ENCODE measurements at regions not wholly inside any gene's neighbourhood (a gene's known extent, or its start where the extent isn't known, plus 50 kb on each side); places are given as distances from the start of the nearest gene placed in this dataset.
"Not testable (repeated sequence)": the region's sequence is repeated elsewhere in the genome, so short reads cannot be mapped to it uniquely, and the experiment has no call there.

DNA sequence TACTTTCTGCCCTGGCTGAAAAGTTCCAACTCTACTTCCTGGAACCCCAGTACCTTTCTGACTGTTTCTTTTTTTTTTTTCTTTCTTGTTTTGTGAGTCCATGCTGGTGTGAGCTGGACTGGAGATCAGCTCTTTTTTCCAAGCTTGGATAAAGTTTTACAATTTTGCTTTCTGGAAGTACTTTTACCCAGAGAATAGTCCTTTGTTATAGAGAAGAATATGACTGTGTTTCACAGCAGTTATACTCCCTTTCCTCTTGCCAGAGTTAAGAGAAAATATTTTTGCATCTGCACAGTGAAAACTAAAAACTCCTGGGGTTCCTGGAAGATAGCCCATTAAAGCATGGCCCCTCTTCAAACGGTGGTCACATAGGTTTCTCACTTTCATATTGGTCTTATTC is 1100.6 kb downstream of the OTOL1 start:
- in situ Hi-C loops (cut with HindIII; ENCODE audit: low sequenced_read_pairs), result no loop called here

DNA sequence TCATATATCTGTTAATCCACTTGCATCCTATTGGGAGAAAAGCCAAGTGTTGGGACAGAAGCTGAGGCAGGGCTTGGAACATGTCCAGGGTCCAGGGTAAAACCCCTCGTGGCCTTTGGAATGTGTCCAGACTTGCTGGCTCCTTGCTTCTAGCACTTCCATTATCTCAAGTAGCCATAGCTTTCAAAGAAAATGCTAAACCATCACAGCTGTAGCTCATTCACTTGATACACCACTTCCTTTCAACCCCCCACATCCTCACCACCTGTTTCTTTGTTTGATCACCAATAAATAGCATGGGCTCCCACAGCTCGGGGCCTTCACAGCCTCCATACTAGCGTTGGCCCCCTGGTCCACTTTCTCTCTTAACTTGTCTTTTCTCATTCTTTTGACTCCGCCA is 1101.9 kb downstream of the OTOL1 start:
- in situ Hi-C loops (cut with HindIII; ENCODE audit: low sequenced_read_pairs), result not testable (repeated sequence)

DNA sequence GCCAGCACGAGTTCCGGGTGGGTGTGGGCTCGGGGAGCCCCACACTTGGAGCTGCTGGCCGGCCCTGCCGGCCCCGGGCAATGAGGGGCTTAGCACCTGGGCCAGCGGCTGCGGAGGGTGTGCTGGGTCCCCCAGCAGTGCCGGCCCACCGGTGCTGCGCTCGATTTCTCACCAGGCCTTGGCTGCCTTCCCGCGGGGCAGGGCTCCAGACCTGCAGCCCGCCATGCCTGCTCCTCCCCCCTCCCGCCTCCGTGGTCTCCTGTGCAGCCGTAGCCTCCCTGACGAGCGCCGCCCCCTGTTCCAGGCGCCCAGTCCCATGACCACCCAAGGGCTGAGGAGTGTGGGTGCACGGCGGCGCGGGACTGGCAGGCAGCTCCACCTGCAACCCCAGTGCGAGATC is 1103.1 kb downstream of the OTOL1 start:
- in situ Hi-C loops (cut with HindIII; ENCODE audit: low sequenced_read_pairs), result not testable (repeated sequence)

- in situ Hi-C loops (cut with HindIII; ENCODE audit: low sequenced_read_pairs), result no loop called here
Observed at GRCh38 chr3:162601101-162601670, 1104.6 kb downstream of the OTOL1 start.

DNA sequence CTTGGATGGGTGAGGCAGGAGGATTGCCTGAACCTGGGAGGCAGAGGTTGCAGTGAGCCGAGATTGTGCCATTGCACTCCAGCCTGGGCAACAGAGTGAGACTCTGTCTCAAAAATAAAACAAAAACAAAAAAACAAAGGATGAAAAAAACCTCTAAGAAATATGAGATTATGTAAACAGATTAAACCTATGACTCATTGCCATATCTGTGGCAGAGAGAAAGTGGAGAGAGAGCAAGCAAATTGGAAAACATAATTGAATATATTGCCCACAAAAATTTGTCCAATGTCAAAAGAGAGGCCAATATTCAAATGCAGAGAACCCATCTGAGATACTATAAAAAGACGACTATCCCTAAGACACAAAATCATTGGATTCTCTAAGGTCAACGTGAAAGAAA is 1106.0 kb downstream of the OTOL1 start:
- in situ Hi-C loops (cut with HindIII; ENCODE audit: low sequenced_read_pairs), result no loop called here

- in situ Hi-C loops (cut with HindIII; ENCODE audit: low sequenced_read_pairs), result no loop called here
Observed at GRCh38 chr3:162605651-162606204, 1109.1 kb downstream of the OTOL1 start.

DNA sequence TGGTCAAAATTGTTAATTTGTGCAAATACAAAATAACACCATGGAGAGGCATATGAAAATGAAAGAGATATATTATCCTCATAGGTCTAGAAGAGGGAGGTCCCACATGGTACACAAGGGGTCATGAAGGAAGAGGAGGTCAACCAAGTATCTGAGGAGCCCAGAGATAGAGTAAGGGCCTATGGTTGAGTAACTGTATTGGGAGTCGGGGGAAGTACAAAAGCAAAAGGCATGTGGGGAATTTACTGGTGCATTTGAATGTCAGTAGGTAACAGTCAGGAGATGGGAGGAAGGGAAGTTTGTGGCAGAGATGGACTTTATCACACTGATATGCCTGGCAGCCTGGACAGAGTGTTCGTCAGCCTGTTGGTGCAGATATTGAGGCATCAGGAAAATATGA is 1113.7 kb downstream of the OTOL1 start:
- in situ Hi-C loops (cut with HindIII; ENCODE audit: low sequenced_read_pairs), result no loop called here

GRCh38 chr3:162612991-162613390 is 1116.4 kb downstream of the OTOL1 start:
- in situ Hi-C loops (cut with HindIII; ENCODE audit: low sequenced_read_pairs), result no loop called here

DNA sequence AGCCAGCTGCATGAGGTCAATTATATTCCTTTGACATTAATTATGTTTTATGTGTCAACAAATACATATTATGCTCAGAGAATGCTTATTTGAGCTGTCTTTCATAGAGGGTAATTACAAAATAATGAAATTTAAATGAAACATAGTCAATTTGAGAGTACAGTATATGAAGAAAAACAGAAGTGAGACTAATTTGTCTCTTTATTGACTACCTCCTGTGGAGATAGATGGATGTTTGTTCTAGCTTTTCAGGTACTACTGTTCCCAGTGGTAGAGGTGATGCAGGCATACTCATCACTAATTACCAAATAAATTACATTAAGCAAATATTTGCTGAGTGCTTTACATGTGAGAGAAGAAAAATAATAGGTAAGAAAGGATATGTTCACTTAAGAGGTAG is 1129.6 kb downstream of the OTOL1 start:
- in situ Hi-C loops (cut with HindIII; ENCODE audit: low sequenced_read_pairs), result no loop called here

DNA sequence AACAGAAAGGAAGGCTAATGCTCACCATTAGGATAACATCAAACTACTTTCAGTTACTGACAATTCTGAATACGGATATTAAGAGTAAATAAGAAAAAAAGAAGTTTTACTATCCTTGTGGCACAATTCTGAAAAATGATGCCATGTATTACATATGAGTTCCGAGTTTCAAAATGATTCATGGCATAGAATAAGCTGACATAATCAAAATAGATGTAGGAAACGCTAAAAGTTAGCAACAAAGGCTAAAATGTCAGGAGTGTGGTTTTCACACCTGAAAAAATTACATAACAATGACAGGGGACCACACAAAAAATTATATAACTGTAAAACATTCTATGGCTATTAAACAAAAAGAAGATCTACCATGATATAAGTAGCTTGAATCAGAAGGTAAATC is 1131.9 kb downstream of the OTOL1 start:
- in situ Hi-C loops (cut with HindIII; ENCODE audit: low sequenced_read_pairs), result no loop called here

DNA sequence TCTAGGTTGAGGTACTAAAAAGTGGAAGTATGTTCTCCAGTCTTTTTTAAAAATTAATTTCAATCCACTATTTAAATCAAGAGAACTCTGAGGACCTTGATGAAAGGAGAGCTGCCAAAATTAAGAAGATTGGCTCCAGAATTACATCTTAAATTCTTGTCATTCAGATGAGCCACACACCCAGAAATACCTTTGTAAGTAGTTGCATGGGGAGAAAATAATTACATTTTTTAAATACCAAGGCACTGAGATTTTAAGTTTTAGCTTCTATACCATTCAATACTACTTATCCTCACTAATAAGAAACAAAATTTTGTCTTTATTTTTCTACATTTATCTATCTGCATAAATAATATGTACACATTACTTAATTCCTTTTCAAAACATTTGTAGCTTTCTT is 1132.8 kb downstream of the OTOL1 start:
- in situ Hi-C loops (cut with HindIII; ENCODE audit: low sequenced_read_pairs), result no loop called here

DNA sequence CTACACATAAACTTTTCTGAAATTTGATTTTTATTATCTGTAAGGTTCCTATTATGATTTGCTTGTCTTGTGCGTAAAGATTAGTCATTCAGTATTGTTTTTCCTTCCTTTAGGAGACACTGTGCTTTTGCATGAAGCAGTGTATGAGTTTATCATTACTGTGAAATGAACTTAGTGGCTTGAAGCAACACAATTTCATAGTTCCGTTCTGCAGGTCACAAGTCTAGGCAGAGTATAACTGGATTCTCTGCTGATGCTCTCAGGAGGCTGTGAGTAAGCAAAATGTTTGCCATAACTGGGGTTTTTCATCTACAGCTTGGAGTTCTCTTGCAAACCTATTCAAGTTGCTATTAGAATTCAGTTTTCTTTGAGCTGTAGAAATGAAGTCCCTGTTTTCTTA is 1136.1 kb downstream of the OTOL1 start:
- in situ Hi-C loops (cut with HindIII; ENCODE audit: low sequenced_read_pairs), result no loop called here

DNA sequence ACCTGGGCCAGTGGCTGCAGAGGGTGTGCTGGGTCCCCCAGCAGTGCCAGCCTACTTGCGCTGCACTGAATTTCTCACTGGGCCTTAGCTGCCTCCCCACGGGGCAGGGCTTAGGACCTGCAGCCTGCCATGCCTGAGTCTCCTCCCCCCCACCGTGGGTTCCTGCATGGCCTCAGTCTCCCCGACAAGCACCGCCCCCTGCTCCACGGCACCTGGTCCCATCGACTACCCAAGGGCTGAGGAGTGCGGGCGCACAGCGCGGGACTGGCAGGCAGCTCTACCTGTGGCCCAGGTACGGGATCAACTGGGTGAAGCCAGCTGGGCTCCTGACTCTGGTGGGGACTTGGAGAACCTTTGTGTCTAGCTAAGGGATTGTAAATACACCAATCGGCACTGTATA is 1143.6 kb downstream of the OTOL1 start:
- in situ Hi-C loops (cut with HindIII; ENCODE audit: low sequenced_read_pairs), result not testable (repeated sequence)

GRCh38 chr3:162641317-162641716 is 1144.7 kb downstream of the OTOL1 start:
- in situ Hi-C loops (cut with HindIII; ENCODE audit: low sequenced_read_pairs), result no loop called here

GRCh38 chr3:162641907-162642306 is 1145.3 kb downstream of the OTOL1 start:
- in situ Hi-C loops (cut with HindIII; ENCODE audit: low sequenced_read_pairs), result no loop called here

GRCh38 chr3:162643245-162643644 is 1146.6 kb downstream of the OTOL1 start:
- in situ Hi-C loops (cut with HindIII; ENCODE audit: low sequenced_read_pairs), result no loop called here

DNA sequence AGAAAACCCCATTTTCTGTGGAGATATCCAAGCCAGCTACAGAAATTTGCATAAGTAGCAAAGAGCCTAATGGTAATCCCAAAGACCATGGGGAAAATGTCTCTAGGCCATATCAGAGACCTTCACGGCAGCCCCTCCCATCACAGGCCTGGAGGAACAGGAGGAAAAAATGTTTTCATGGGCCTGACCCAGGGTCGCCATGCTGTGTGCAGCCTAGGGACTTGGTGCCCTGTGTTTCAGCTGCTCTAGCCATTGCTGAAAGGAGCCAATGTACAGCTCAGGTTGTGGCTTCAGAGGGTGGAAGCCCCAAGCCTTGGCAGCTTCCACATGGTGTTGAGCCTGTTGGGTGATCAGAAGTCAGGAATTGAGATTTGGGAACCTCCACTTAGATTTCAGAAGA is 1150.7 kb downstream of the OTOL1 start:
- in situ Hi-C loops (cut with HindIII; ENCODE audit: low sequenced_read_pairs), result no loop called here

- in situ Hi-C loops (cut with HindIII; ENCODE audit: low sequenced_read_pairs), result no loop called here
Observed at GRCh38 chr3:162658003-162658402, 1161.4 kb downstream of the OTOL1 start.

GRCh38 chr3:162665684-162666391 is 1169.2 kb downstream of the OTOL1 start:
- in situ Hi-C loops (cut with HindIII; ENCODE audit: low sequenced_read_pairs), result no loop called here

GRCh38 chr3:162666835-162667234 is 1170.2 kb downstream of the OTOL1 start:
- in situ Hi-C loops (cut with HindIII; ENCODE audit: low sequenced_read_pairs), result no loop called here

GRCh38 chr3:162670181-162670580 is 1173.6 kb downstream of the OTOL1 start:
- in situ Hi-C loops (cut with HindIII; ENCODE audit: low sequenced_read_pairs), result no loop called here

GRCh38 chr3:162677475-162677874 is 1180.9 kb downstream of the OTOL1 start:
- in situ Hi-C loops (cut with HindIII; ENCODE audit: low sequenced_read_pairs), result no loop called here

DNA sequence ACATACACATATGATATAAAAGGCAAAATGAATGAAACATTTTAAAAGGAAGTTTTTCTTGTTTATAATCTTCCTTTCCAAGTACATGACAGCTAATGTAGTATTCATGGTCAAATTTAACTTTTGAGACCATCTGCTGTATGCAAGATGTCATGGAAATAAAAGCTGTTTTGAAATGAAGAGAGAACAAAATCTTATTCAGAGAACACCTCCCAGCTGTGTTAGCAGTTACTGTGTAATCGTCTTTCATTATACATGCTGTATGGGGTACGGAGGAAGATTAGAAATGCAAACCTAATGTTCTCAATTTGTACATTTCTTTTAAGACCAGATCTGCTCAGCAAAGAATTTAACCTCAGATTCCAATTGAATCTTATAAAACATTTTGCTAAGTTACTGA is 1182.3 kb downstream of the OTOL1 start:
- in situ Hi-C loops (cut with HindIII; ENCODE audit: low sequenced_read_pairs), result no loop called here

All from DLD1 (cell line).